ENCODE measurements at regions not wholly inside any gene's neighbourhood (a gene's known extent, or its start where the extent isn't known, plus 50 kb on each side); places are given as distances from the start of the nearest gene placed in this dataset.
"Not testable (repeated sequence)": the region's sequence is repeated elsewhere in the genome, so short reads cannot be mapped to it uniquely, and the experiment has no call there.

- TF ChIP-seq CTCF, POLR2A (IDR thresholded peaks at IDR 0.05): not testable (repeated sequence)
Observed at GRCh38 chr6:86478316-86478715, 459.0 kb upstream of the HTR1E start.
